BE2C (cell line): ENCODE measurements at regions not wholly inside any gene's neighbourhood (a gene's known extent, or its start where the extent isn't known, plus 50 kb on each side); places are given as distances from the start of the nearest gene placed in this dataset.

Experiments
- DNase-seq: peaks from one replicate; pipeline ENCODE4 v3.0.0-alpha.2; 2020
- H3K27me3 ChIP-seq: fragments of 250-450 bp; sonication (Bioruptor Pico); 2 replicates; pipeline ENCODE4 v1.5.1; 2020; ENCODE audit warnings: mild to moderate bottlenecking
- H3K36me3 ChIP-seq: fragments of 250-450 bp; sonication (Bioruptor Pico); 2 replicates; pipeline ENCODE4 v1.5.1; 2020; ENCODE audit warnings: mild to moderate bottlenecking
- H3K4me1 ChIP-seq: fragments of 250-450 bp; sonication (Bioruptor Pico); 2 replicates; pipeline ENCODE4 v1.5.1; 2020
- H3K4me3 ChIP-seq: 2 replicates; pipeline ENCODE4 v1.5.1; 2011; ENCODE audit warnings: low read depth, low read length
- H3K9me3 ChIP-seq: fragments of 250-450 bp; sonication (Bioruptor Pico); 2 replicates; pipeline ENCODE4 v1.5.1; 2020
- TF ChIP-seq, protein P1 (sequence below): IDR thresholded peaks from 2 replicates; pipeline ENCODE4 v1.5.1; 2012; ENCODE audit warnings: mild to moderate bottlenecking, low read depth, low read length

DNA sequence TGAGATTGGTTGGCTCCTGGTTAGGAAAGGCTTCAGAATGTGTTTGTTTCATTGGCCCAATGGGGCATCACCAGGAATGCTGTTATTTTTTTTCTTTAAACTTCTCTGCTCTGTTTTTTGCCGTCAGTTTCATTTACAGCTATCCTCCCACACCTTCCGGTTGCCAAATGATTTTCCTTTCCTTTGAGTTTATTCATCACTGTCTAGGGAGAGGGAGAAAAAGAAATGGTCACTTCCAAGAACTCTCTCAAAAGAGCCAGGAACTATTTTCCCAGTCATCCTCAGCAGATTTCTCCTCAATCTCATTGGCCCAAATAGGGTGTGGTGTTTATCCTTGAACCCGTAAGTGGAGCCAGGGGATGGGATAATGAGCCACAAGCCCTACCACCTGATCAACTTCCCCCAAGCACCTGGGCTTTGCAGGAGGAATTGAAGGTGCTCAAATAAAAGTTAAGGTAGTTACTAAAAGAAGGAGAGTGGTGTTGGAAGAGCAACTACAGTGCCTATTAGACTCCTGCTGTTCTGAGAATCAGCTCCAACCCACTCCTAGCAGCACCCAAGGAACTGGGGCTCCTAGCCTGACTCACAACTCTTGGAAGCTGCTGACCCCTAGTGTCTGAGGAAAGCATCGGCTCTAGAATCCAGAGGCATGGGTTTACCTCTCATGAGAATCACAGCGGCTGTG lies 183.8 kb upstream of the IL12A start:
- H3K9me3 ChIP-seq, result no peaks in the 10 kb centered on the region
- no peak overlapping the region for H3K4me3 ChIP-seq
- H3K27me3 ChIP-seq, result no peaks in the 10 kb centered on the region
- TF ChIP-seq, protein P1, sequence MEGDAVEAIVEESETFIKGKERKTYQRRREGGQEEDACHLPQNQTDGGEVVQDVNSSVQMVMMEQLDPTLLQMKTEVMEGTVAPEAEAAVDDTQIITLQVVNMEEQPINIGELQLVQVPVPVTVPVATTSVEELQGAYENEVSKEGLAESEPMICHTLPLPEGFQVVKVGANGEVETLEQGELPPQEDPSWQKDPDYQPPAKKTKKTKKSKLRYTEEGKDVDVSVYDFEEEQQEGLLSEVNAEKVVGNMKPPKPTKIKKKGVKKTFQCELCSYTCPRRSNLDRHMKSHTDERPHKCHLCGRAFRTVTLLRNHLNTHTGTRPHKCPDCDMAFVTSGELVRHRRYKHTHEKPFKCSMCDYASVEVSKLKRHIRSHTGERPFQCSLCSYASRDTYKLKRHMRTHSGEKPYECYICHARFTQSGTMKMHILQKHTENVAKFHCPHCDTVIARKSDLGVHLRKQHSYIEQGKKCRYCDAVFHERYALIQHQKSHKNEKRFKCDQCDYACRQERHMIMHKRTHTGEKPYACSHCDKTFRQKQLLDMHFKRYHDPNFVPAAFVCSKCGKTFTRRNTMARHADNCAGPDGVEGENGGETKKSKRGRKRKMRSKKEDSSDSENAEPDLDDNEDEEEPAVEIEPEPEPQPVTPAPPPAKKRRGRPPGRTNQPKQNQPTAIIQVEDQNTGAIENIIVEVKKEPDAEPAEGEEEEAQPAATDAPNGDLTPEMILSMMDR, result peak; percentile 99
- H3K36me3 ChIP-seq, result no peaks in the 10 kb centered on the region
- peak; percentile 75 for DNase-seq
- H3K4me1 ChIP-seq, result no peaks in the 10 kb centered on the region

DNA sequence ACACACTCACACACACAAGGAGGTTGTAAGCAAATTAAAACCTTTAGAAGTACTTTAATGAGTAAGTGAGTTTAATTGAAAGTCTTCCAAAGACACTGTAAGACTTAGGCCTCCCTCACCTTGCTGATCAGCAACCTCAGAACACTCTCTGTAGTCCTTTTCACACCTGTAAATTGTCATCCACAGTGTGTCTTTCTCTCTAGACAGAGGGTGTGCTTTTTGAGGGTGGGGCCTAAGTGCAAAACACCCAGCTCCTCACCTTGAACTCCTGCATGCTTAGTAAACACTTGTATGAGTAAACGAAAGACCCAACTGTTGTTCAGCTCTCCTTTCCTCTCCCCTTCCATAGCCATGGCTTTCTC lies 183.2 kb upstream of the IL12A start:
- Histone ChIP-seq H3K9me3 (no peaks in the 10 kb centered on the region), H3K27me3 (no peaks in the 10 kb centered on the region), H3K36me3 (no peaks in the 10 kb centered on the region), H3K4me1 (no peaks in the 10 kb centered on the region), H3K4me3 (no peak overlapping the region)
- DNase-seq, result no peak
- TF ChIP-seq, protein P1, result no peak

DNA sequence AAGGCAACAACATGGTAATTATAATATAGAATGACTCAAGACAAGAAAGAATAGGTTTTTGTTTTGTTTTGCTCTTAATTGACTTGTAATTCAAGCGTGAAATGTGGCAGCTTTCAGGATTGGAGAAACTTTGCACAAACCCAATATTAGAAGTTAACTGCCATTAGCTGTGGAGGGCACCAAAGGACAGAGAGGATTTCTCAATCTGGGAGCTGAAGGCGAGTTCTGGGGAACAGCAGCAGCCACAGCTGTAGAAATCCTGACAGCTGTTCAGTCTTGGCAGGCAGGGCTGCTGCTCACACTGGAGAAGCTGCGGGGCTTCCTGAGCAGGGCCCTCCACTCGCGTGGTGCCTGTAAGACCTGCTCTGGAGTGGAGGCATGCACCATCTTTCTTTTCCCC lies 182.2 kb upstream of the IL12A start:
- Histone ChIP-seq H3K27me3 (no peaks in the 10 kb centered on the region), H3K4me3 (no peak overlapping the region), H3K4me1 (no peaks in the 10 kb centered on the region), H3K9me3 (no peaks in the 10 kb centered on the region), H3K36me3 (no peaks in the 10 kb centered on the region)
- TF ChIP-seq, protein P1, result no peak
- DNase-seq, result no peak

DNA sequence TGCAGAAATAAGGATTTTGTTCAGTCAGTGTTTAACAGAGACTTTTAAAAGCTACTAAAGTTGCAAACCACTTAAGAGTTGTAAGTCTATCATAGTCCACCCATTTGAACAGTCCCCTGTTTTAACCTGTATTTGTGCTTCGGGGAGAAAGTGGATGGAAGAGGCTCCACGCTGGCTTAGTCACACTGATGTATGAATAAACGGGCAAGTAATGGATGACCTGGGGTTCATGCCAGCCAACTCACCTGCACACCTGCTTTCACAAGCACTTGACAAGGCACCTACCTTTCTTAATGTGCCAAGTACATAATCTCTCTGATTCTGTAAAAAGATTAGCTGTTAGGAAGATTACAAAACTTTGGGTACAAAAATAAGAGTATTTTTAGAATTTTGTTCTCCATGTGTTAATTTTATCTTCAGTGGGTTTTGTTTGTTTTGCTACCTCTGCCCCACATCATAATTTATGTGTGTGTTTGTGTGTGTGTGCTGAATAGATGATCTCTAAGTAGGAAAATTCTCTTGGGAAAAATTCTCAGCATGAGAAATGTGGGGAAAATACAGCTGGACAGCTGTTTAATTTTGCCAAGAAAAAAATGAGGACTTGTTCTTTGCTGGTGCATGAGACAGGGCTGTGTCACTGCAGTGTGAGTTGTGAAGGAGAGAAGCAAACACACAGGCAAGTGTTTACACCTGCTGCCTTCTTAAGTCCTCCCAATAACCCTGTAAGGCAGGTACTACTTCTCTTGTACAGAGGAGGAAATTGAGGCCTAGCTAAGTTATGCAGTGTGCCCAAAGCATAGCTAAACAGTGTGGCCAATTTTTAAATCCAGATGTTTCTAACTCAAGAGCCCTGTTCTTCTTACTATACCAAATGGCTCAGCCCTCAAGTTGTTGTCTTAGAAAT lies 181.2 kb upstream of the IL12A start:
- Histone ChIP-seq H3K36me3 (no peaks in the 10 kb centered on the region), H3K9me3 (no peaks in the 10 kb centered on the region), H3K4me1 (no peaks in the 10 kb centered on the region), H3K27me3 (no peaks in the 10 kb centered on the region), H3K4me3 (no peak overlapping the region)
- no peak for DNase-seq
- TF ChIP-seq, protein P1, result no peak

DNA sequence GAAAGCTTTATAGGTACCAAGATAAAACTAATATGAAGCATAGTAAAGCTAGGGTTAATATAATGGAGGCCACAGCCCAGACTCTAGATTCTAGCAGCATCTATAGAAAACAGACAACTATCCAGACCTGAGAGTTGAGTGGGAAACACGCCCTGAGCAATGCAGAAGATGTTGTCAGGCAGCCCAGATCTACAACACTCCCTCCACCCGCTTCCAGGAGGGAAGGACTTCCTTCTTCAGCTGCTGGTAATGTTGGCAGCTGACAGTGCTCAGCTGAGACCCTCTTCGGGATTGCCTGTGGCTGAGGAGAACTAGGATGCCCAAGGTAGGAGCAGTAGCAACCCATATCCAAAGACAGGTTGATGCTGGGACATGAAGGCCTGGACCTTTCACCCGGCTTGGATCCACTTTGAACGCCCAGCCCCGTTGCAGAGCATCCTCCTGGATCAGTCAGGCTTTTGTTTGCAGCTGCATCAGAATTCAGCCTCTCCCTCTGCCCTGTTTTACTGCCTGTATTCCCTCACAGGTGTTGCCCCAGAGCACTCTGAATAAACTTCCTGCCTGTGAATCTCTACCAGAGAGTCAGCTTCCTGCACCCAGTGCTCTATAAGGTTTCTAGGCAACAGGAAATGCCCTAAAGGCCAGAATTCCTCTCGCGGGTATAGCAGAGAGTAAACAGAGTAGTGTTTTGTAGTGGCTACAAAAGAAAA lies 174.7 kb upstream of the IL12A start:
- no peak for DNase-seq
- H3K4me3 ChIP-seq, result no peak overlapping the region
- no peaks in the 10 kb centered on the region for H3K36me3 ChIP-seq
- H3K4me1 ChIP-seq, result peaks cover 10% of the 10 kb centered on the region
- TF ChIP-seq, protein P1, result no peak
- no peaks in the 10 kb centered on the region for H3K9me3 ChIP-seq
- H3K27me3 ChIP-seq, result no peaks in the 10 kb centered on the region

DNA sequence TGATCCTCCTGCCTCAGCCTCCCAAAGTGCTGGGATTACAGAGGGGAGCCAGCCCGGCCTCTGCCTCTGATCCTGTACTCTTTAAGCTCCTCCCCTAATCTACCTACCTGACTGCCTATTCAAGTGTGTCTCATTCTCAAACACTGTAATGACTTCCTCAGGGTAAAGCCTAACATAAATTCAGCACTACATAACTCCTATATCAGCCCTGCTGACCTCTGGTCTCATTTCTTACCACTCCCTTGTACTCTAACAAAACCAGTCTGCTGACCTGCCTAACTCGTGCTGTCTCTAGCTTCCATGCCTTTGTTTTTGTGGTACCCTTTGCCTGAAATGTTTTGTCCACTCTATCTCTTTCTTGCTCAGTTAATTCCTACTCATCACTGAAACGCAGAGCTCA lies 172.1 kb upstream of the IL12A start:
- no peaks in the 10 kb centered on the region for H3K9me3 ChIP-seq
- DNase-seq, result no peak
- no peaks in the 10 kb centered on the region for H3K27me3 ChIP-seq
- TF ChIP-seq, protein P1, result no peak
- no peaks in the 10 kb centered on the region for H3K36me3 ChIP-seq
- H3K4me1 ChIP-seq, result peaks cover 10% of the 10 kb centered on the region
- H3K4me3 ChIP-seq, result no peak overlapping the region
